GM23338 (cell line): ENCODE measurements at regions not wholly inside any gene's neighbourhood (a gene's known extent, or its start where the extent isn't known, plus 50 kb on each side); places are given as distances from the start of the nearest gene placed in this dataset.

Experiments used
- ATAC-seq: fragments of 200-7000 bp; cut with Tn5 transposase; 3 replicates; pipeline ENCODE4 v1.9.1; 2020
- DNase-seq: peaks from one replicate; pipeline ENCODE4 v3.0.0-alpha.2; 2015; ENCODE audit warnings: low spot score
- H2AFZ ChIP-seq: fragments of 200-600 bp; sonication (generic); 2 replicates; pipeline ENCODE4 v1.8.0; 2016; ENCODE audit warnings: antibody characterized with exemption, mild to moderate bottlenecking, moderate library complexity
- H3F3A ChIP-seq: fragments of 200-600 bp; sonication (generic); replicated peaks from 2 replicates; pipeline ENCODE4 v1.8.0; 2017; ENCODE audit warnings: antibody characterized with exemption, mixed run types, low read depth
- H3K27ac ChIP-seq: fragments of 200-600 bp; sonication (generic); 2 replicates; pipeline ENCODE4 v1.6.1; 2016; ENCODE audit warnings: low read depth
- H3K27me3 ChIP-seq: fragments of 200-600 bp; sonication (generic); 2 replicates; pipeline ENCODE4 v1.8.0; 2016; ENCODE audit warnings: mild to moderate bottlenecking, mixed run types, moderate library complexity; ENCODE audit not compliant: insufficient read depth
- H3K36me3 ChIP-seq: fragments of 200-600 bp; sonication (generic); 2 replicates; pipeline ENCODE4 v1.8.0; 2016; ENCODE audit warnings: mild to moderate bottlenecking; ENCODE audit not compliant: insufficient read depth
- H3K4me1 ChIP-seq: fragments of 200-600 bp; sonication (generic); 2 replicates; pipeline ENCODE4 v1.8.0; 2016; ENCODE audit warnings: mild to moderate bottlenecking, moderate library complexity; ENCODE audit not compliant: insufficient read depth
- H3K4me2 ChIP-seq: fragments of 200-600 bp; sonication (generic); 2 replicates; pipeline ENCODE4 v1.7.1; 2017; ENCODE audit warnings: mixed run types
- H3K4me3 ChIP-seq: fragments of 200-600 bp; sonication (generic); 2 replicates; pipeline ENCODE4 v1.6.1; 2016; ENCODE audit warnings: mixed run types
- H3K79me2 ChIP-seq: fragments of 200-600 bp; sonication (generic); replicated peaks from 2 replicates; pipeline ENCODE4 v1.8.0; 2017; ENCODE audit warnings: mild to moderate bottlenecking; ENCODE audit not compliant: insufficient read depth
- H3K9me2 ChIP-seq: fragments of 200-600 bp; sonication (generic); 2 replicates; pipeline ENCODE4 v1.8.0; 2017; ENCODE audit not compliant: insufficient read depth
- H4K20me1 ChIP-seq: fragments of 200-600 bp; sonication (generic); replicated peaks from 2 replicates; pipeline ENCODE4 v1.8.0; 2017; ENCODE audit warnings: mild to moderate bottlenecking; ENCODE audit not compliant: insufficient read depth
- H3K27ac Mint-ChIP-seq: 2 replicates; pipeline ENCODE4 v1.8.0; 2020; ENCODE audit warnings: inconsistent platforms, mild to moderate bottlenecking, moderate library complexity, mixed read lengths
- H3K27me3 Mint-ChIP-seq: 3 replicates; pipeline ENCODE4 v1.8.0; 2022; ENCODE audit warnings: low read depth, mild to moderate bottlenecking, moderate library complexity, mixed read lengths, inconsistent platforms; ENCODE audit not compliant: insufficient read depth, poor library complexity
- H3K36me3 Mint-ChIP-seq: 3 replicates; pipeline ENCODE4 v1.8.0; 2021; ENCODE audit warnings: low read depth, mild to moderate bottlenecking, inconsistent platforms, moderate library complexity, mixed read lengths
- H3K4me1 Mint-ChIP-seq: 3 replicates; pipeline ENCODE4 v1.8.0; 2020; ENCODE audit warnings: mild to moderate bottlenecking, inconsistent platforms, mixed read lengths
- H3K4me3 Mint-ChIP-seq: 3 replicates; pipeline ENCODE4 v1.8.0; 2021; ENCODE audit warnings: moderate library complexity, mild to moderate bottlenecking, inconsistent platforms, mixed read lengths
- H3K9me3 Mint-ChIP-seq: 3 replicates; pipeline ENCODE4 v1.8.0; 2020; ENCODE audit warnings: moderate library complexity, mild to moderate bottlenecking, inconsistent platforms, mixed read lengths
- CREB1 ChIP-seq: fragments of 250-450 bp; sonication (Bioruptor Pico); IDR thresholded peaks from 2 replicates; pipeline ENCODE4 v1.5.0; 2020; ENCODE audit warnings: low read depth, mild to moderate bottlenecking, moderate library complexity
- CTCF ChIP-seq, 2 experiments: fragments of 200-600 bp in 1 of 2; sonication (generic) in 1 of 2; conservative IDR thresholded peaks; 2 replicates each; pipeline versions ENCODE4 v1.5.1 to v1.6.1; 2016 to 2017; ENCODE audit warnings: antibody characterized with exemption in 2 of 2, low read depth in 2 of 2, mild to moderate bottlenecking in 2 of 2, moderate library complexity in 1 of 2
- ETS1 ChIP-seq: IDR thresholded peaks from 2 replicates; pipeline ENCODE4 v1.6.1; 2016; ENCODE audit warnings: antibody characterized with exemption
- EZH2 ChIP-seq: fragments of 200-600 bp; sonication (generic); IDR thresholded peaks from one replicate; pipeline ENCODE4 v1.8.0; 2017; ENCODE audit warnings: antibody characterized with exemption, mild to moderate bottlenecking, low read depth; ENCODE audit not compliant: unreplicated experiment
- EZH2phosphoT487 ChIP-seq: fragments of 200-600 bp; sonication (generic); IDR thresholded peaks from one replicate; pipeline ENCODE4 v1.8.1; 2018; ENCODE audit warnings: antibody characterized with exemption; ENCODE audit not compliant: unreplicated experiment
- JUNB ChIP-seq: IDR thresholded peaks from one replicate; pipeline ENCODE4 v1.6.1; 2016; ENCODE audit warnings: antibody characterized with exemption; ENCODE audit not compliant: unreplicated experiment
- NANOG ChIP-seq: IDR thresholded peaks from 2 replicates; pipeline ENCODE4 v1.6.1; 2016; ENCODE audit warnings: antibody characterized with exemption, borderline replicate concordance
- POLR2AphosphoS5 ChIP-seq: IDR thresholded peaks from 2 replicates; pipeline ENCODE4 v1.6.1; 2016; ENCODE audit warnings: antibody characterized with exemption, low read depth
- REST ChIP-seq: IDR thresholded peaks from one replicate; pipeline ENCODE4 v1.6.1; 2018; ENCODE audit warnings: antibody characterized with exemption; ENCODE audit not compliant: unreplicated experiment
- STAT1 ChIP-seq: IDR thresholded peaks from one replicate; pipeline ENCODE4 v1.6.1; 2016; ENCODE audit warnings: antibody characterized with exemption; ENCODE audit not compliant: unreplicated experiment
- ZNF114 ChIP-seq: fragments of 250-450 bp; sonication (Bioruptor Pico); IDR thresholded peaks from 2 replicates; pipeline ENCODE4 v1.5.0; 2020; ENCODE audit warnings: mild to moderate bottlenecking, moderate library complexity
- ZNF331 ChIP-seq: fragments of 250-450 bp; sonication (Bioruptor Pico); IDR thresholded peaks from 2 replicates; pipeline ENCODE4 v1.5.0; 2020; ENCODE audit warnings: low read depth, mild to moderate bottlenecking, moderate library complexity
- ZNF462 ChIP-seq: fragments of 250-450 bp; sonication (Bioruptor Pico); IDR thresholded peaks from 2 replicates; pipeline ENCODE4 v1.5.0; 2020; ENCODE audit warnings: mild to moderate bottlenecking, moderate library complexity

- no peaks in the 10 kb centered on the region; the same call in none of the 3 replicates for H3K9me3 Mint-ChIP-seq
- Histone ChIP-seq H3K9me2 (no peaks in the 10 kb centered on the region; the same call in 1 of the 2 replicates), H3K4me1 (no peaks in the 10 kb centered on the region), H3K79me2 (no peaks in the 10 kb centered on the region), H3F3A (no peaks in the 10 kb centered on the region), H2AFZ (no peak overlapping the region), H3K27me3 (no peaks in the 10 kb centered on the region), H4K20me1 (no peaks in the 10 kb centered on the region), H3K36me3 (no peaks in the 10 kb centered on the region), H3K27ac (no peak overlapping the region), H3K4me3 (no peak overlapping the region), H3K4me2 (no peak overlapping the region)
- DNase-seq: no peak
- no peak for ATAC-seq
- H3K27me3 Mint-ChIP-seq: no peaks in the 10 kb centered on the region
- H3K4me3 Mint-ChIP-seq: no peak overlapping the region
- H3K27ac Mint-ChIP-seq: no peak overlapping the region
- TF ChIP-seq ZNF114: no peak
- TF ChIP-seq NANOG: no peak
- TF ChIP-seq ZNF462 (CRISPR knock-in tag): no peak
- TF ChIP-seq STAT1: no peak
- no peak for TF ChIP-seq EZH2phosphoT487
- no peak for TF ChIP-seq ZNF331 (CRISPR knock-in tag)
- TF ChIP-seq POLR2AphosphoS5: no peak
- TF ChIP-seq REST: no peak
- no peak for TF ChIP-seq JUNB
- TF ChIP-seq ETS1: no peak
- TF ChIP-seq CTCF (conservative IDR thresholded peaks at IDR 0.05; ENCODE audit: low read depth in 2 of 2): no peak
- no peak for TF ChIP-seq EZH2
- TF ChIP-seq CREB1: no peak
- no peaks in the 10 kb centered on the region for H3K4me1 Mint-ChIP-seq
- peaks cover 6% of the 10 kb centered on the region; the same call in 2 of the 3 replicates for H3K36me3 Mint-ChIP-seq
Observed at GRCh38 chr18:4802296-4802695, 347.2 kb upstream of the DLGAP1 start.
